ENCODE measurements at regions not wholly inside any gene's neighbourhood (a gene's known extent, or its start where the extent isn't known, plus 50 kb on each side); places are given as distances from the start of the nearest gene placed in this dataset.

- TF ChIP-seq, protein P1, sequence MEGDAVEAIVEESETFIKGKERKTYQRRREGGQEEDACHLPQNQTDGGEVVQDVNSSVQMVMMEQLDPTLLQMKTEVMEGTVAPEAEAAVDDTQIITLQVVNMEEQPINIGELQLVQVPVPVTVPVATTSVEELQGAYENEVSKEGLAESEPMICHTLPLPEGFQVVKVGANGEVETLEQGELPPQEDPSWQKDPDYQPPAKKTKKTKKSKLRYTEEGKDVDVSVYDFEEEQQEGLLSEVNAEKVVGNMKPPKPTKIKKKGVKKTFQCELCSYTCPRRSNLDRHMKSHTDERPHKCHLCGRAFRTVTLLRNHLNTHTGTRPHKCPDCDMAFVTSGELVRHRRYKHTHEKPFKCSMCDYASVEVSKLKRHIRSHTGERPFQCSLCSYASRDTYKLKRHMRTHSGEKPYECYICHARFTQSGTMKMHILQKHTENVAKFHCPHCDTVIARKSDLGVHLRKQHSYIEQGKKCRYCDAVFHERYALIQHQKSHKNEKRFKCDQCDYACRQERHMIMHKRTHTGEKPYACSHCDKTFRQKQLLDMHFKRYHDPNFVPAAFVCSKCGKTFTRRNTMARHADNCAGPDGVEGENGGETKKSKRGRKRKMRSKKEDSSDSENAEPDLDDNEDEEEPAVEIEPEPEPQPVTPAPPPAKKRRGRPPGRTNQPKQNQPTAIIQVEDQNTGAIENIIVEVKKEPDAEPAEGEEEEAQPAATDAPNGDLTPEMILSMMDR (IDR thresholded peaks at IDR 0.05) = no peak
- no peak for TF ChIP-seq POLR2A (IDR thresholded peaks at IDR 0.05)
Observed at GRCh38 chr5:56413546-56413945, 180.4 kb upstream of the ANKRD55 start.

Data from right lobe of liver (tissue), 4 donors.